Mesodermal cell (in vitro differentiated cells): ENCODE measurements at regions not wholly inside any gene's neighbourhood (a gene's known extent, or its start where the extent isn't known, plus 50 kb on each side); places are given as distances from the start of the nearest gene placed in this dataset.

Source experiments
- H3K27ac ChIP-seq: 2 replicates; pipeline ENCODE4 v1.7.0; 2013; ENCODE audit warnings: mild to moderate bottlenecking, low read depth, low read length, moderate library complexity; ENCODE audit not compliant: severe bottlenecking
- H3K36me3 ChIP-seq: 2 replicates; pipeline ENCODE4 v1.7.1; 2013; ENCODE audit warnings: mild to moderate bottlenecking, low read length, moderate library complexity; ENCODE audit not compliant: control insufficient read depth, insufficient read depth
- H3K4me1 ChIP-seq: one replicate; pipeline ENCODE4 v1.7.1; 2013; ENCODE audit warnings: mild to moderate bottlenecking, low read length; ENCODE audit not compliant: insufficient read depth, control insufficient read depth, poor library complexity, severe bottlenecking
- H3K4me3 ChIP-seq: 2 replicates; pipeline ENCODE4 v1.7.0; 2013; ENCODE audit warnings: low read length, control low read depth, mild to moderate bottlenecking; ENCODE audit not compliant: insufficient read depth, poor library complexity, severe bottlenecking; ENCODE audit errors: extremely low read depth
- H3K9me3 ChIP-seq: 2 replicates; pipeline ENCODE4 v1.7.1; 2013; ENCODE audit warnings: mild to moderate bottlenecking, low read length, moderate library complexity; ENCODE audit not compliant: control insufficient read depth
- WGBS, 2 experiments: methylation state at CpG; one replicate each; pipeline ENCODE4 v1.1.5; 2013; ENCODE audit warnings: missing lambda C conversion rate in 2 of 2; ENCODE audit not compliant: insufficient coverage in 2 of 2; 5-methylcytosine and 5-hydroxymethylcytosine counted together

GRCh38 chr18:54020156-54020745 is 204.2 kb downstream of the MBD2 start:
- no CpG with 5 or more reads among the region's 6 CpGs for WGBS, 2 experiments
- H3K4me3 ChIP-seq, result no peak overlapping the region
- H3K36me3 ChIP-seq, result no peaks in the 10 kb centered on the region
- H3K9me3 ChIP-seq, result no peaks in the 10 kb centered on the region
- H3K27ac ChIP-seq, result no peak overlapping the region
- no peaks in the 10 kb centered on the region for H3K4me1 ChIP-seq

GRCh38 chr18:54019641-54020040 is 204.8 kb downstream of the MBD2 start:
- Histone ChIP-seq H3K4me1 (no peaks in the 10 kb centered on the region), H3K27ac (no peak overlapping the region), H3K36me3 (no peaks in the 10 kb centered on the region), H3K4me3 (no peak overlapping the region), H3K9me3 (no peaks in the 10 kb centered on the region)
- 93 to 100% methylated on average over 2 of the region's 3 CpGs for WGBS, 2 experiments

- Histone ChIP-seq H3K4me3 (no peak overlapping the region), H3K4me1 (no peaks in the 10 kb centered on the region), H3K9me3 (no peaks in the 10 kb centered on the region), H3K27ac (no peak overlapping the region), H3K36me3 (no peaks in the 10 kb centered on the region)
- WGBS, 2 experiments, result 69 to 70% methylated on average over 3 of the region's 5 CpGs
Observed at GRCh38 chr18:54013452-54013851, 211.0 kb downstream of the MBD2 start.

- Histone ChIP-seq H3K4me1 (no peaks in the 10 kb centered on the region), H3K4me3 (no peak overlapping the region), H3K27ac (no peak overlapping the region), H3K9me3 (no peaks in the 10 kb centered on the region), H3K36me3 (no peaks in the 10 kb centered on the region)
- WGBS, 2 experiments, result 66 to 69% methylated on average over 3 to 4 of the region's 4 CpGs
Observed at GRCh38 chr18:54004828-54005227, 219.6 kb downstream of the MBD2 start.

- no peaks in the 10 kb centered on the region for H3K36me3 ChIP-seq
- H3K27ac ChIP-seq, result no peak overlapping the region
- no CpG with 5 or more reads among the region's 2 CpGs for WGBS, 2 experiments
- H3K4me1 ChIP-seq, result no peaks in the 10 kb centered on the region
- H3K4me3 ChIP-seq, result no peak overlapping the region
- H3K9me3 ChIP-seq, result no peaks in the 10 kb centered on the region
Observed at GRCh38 chr18:54003195-54003594, 221.3 kb downstream of the MBD2 start.

- no CpG with 5 or more reads among the region's 1 CpG for WGBS, 2 experiments
- no peaks in the 10 kb centered on the region for H3K4me1 ChIP-seq
- no peaks in the 10 kb centered on the region for H3K36me3 ChIP-seq
- no peaks in the 10 kb centered on the region for H3K9me3 ChIP-seq
- no peak overlapping the region for H3K4me3 ChIP-seq
- no peak overlapping the region for H3K27ac ChIP-seq
Observed at GRCh38 chr18:53997064-53997463, 227.4 kb downstream of the MBD2 start.

GRCh38 chr18:53994016-53994415 is 230.5 kb downstream of the MBD2 start:
- H3K36me3 ChIP-seq, result no peaks in the 10 kb centered on the region
- no peak overlapping the region for H3K27ac ChIP-seq
- H3K4me1 ChIP-seq, result no peaks in the 10 kb centered on the region
- no peak overlapping the region for H3K4me3 ChIP-seq
- 89% methylated on average over 1 of the region's 2 CpGs for WGBS, 2 experiments
- H3K9me3 ChIP-seq, result no peaks in the 10 kb centered on the region

GRCh38 chr18:53991805-53992204 is 232.7 kb downstream of the MBD2 start:
- no peaks in the 10 kb centered on the region for H3K36me3 ChIP-seq
- H3K4me3 ChIP-seq, result no peak overlapping the region
- H3K4me1 ChIP-seq, result no peaks in the 10 kb centered on the region
- H3K9me3 ChIP-seq, result no peaks in the 10 kb centered on the region
- 91 to 92% methylated on average over 4 of the region's 5 CpGs for WGBS, 2 experiments
- peak overlapping the region; percentile 30 for H3K27ac ChIP-seq

GRCh38 chr18:53991202-53991601 is 233.3 kb downstream of the MBD2 start:
- H3K9me3 ChIP-seq, result no peaks in the 10 kb centered on the region
- 81 to 86% methylated on average over 3 of the region's 3 CpGs for WGBS, 2 experiments
- no peak overlapping the region for H3K4me3 ChIP-seq
- H3K4me1 ChIP-seq, result no peaks in the 10 kb centered on the region
- H3K36me3 ChIP-seq, result no peaks in the 10 kb centered on the region
- peak overlapping the region; percentile 30 for H3K27ac ChIP-seq

- H3K4me1 ChIP-seq, result no peaks in the 10 kb centered on the region
- WGBS, 2 experiments, result 91 to 100% methylated on average over 1 of the region's 1 CpG
- no peak overlapping the region for H3K27ac ChIP-seq
- no peaks in the 10 kb centered on the region for H3K9me3 ChIP-seq
- H3K4me3 ChIP-seq, result no peak overlapping the region
- no peaks in the 10 kb centered on the region for H3K36me3 ChIP-seq
Observed at GRCh38 chr18:53990485-53990884, 234.0 kb downstream of the MBD2 start.

GRCh38 chr18:53984021-53984420 is 240.4 kb downstream of the MBD2 start:
- WGBS, 2 experiments, result 93 to 100% methylated on average over 1 to 2 of the region's 3 CpGs
- Histone ChIP-seq H3K36me3 (no peaks in the 10 kb centered on the region), H3K4me3 (no peak overlapping the region), H3K27ac (no peak overlapping the region), H3K4me1 (no peaks in the 10 kb centered on the region), H3K9me3 (peaks cover 4% of the 10 kb centered on the region)
